Coronary artery (tissue), 2 donors: ENCODE measurements at regions not wholly inside any gene's neighbourhood (a gene's known extent, or its start where the extent isn't known, plus 50 kb on each side); places are given as distances from the start of the nearest gene placed in this dataset.

Experiments used
- DNase-seq: peaks from one replicate; pipeline ENCODE4 v3.0.0-alpha.2; 2017; ENCODE audit warnings: low spot score
- H3K27ac ChIP-seq, 2 donors: fragments of 200-600 bp; sonication (generic); one replicate each; pipeline ENCODE4 v1.5.1; 2016 to 2019
- H3K4me3 ChIP-seq: fragments of 200-600 bp; sonication (generic); 2 replicates; pipeline ENCODE4 v1.5.1; 2016; ENCODE audit warnings: mild to moderate bottlenecking, moderate library complexity
- CTCF ChIP-seq: fragments of 200-600 bp; sonication (generic); IDR thresholded peaks from one replicate; pipeline ENCODE4 v1.5.1; 2019; ENCODE audit warnings: antibody characterized with exemption

- H3K4me3 ChIP-seq = no peak overlapping the region
- no peak for TF ChIP-seq CTCF
- no peak for DNase-seq
- H3K27ac ChIP-seq = no peak overlapping the region
Measured at GRCh38 chr5:27832886-27833285, 794.5 kb upstream of the CDH9 start.

DNA sequence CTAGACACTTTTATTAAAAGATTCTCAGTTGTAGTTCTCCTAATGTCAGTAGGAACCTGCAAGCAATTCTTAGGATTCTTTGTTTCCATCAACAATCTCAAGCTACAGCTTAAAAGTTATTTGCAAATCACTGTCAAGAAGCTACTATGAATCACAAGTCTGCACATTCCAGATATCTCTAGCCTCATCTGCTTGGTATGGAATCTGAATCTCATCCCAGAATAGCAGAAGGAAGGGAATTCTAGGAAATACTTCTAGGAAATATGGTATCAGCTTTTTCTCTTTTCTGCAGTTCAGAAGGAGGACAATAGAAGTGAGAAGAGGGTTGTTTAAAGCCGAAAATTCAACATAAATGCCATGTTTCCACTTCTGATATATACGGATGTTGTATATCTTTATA lies 792.2 kb upstream of the CDH9 start:
- H3K4me3 ChIP-seq = no peak overlapping the region
- TF ChIP-seq CTCF = no peak
- H3K27ac ChIP-seq = no peak overlapping the region
- DNase-seq = no peak

DNA sequence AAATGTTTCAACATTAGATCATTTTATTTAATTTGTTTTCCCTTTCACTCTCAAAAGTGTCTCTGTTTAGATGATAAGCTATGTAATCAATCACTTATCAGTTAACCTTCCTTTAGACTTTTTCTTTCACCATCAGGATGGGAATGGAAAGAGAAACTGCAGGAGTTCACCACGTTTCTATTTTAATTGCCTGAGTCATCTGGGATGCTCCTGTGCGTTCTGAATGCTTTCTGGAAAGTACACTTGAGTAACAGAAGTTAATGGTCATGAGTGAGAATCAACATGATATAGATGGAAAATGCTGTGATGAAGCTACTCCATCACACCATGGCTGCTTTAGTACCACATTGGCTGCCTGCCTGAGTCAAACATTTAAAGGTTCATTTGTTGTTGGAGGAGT lies 783.3 kb upstream of the CDH9 start:
- no peak for DNase-seq
- Histone ChIP-seq H3K27ac (no peak overlapping the region), H3K4me3 (no peak overlapping the region)
- TF ChIP-seq CTCF = no peak

GRCh38 chr5:27818888-27819287 lies 780.5 kb upstream of the CDH9 start:
- H3K4me3 ChIP-seq = no peak overlapping the region

DNA sequence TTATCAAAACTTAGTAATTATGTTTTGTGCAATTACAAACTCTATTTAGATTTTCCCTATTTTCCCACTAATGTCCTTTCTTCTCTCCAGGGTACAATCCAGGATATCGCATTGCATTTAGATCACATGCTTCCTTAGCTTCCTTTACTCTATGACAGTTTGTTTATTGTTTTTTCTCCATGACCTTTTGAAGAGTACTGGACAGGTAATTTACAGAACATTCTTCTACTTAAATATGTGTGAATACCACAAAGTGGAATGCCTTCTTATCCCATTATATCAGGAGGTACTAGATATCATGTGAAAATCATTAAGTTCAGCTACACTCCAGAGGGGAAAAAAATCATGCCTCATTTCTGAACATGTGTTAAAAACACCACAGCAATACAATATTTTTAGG lies 776.6 kb upstream of the CDH9 start:
- no peak overlapping the region for H3K4me3 ChIP-seq
- no peak overlapping the region for H3K27ac ChIP-seq
- no peak for TF ChIP-seq CTCF
- no peak for DNase-seq

More at GRCh38 chr5:27818888-27819287, 780.5 kb upstream of the CDH9 start:
- TF ChIP-seq CTCF = no peak
- H3K27ac ChIP-seq = no peak overlapping the region
- DNase-seq = no peak

- Histone ChIP-seq H3K4me3 (no peak overlapping the region), H3K27ac (no peak overlapping the region)
- DNase-seq = no peak
- no peak for TF ChIP-seq CTCF
Measured at GRCh38 chr5:27814286-27814685, 775.9 kb upstream of the CDH9 start.

- no peak for TF ChIP-seq CTCF
- no peak overlapping the region for H3K27ac ChIP-seq
- H3K4me3 ChIP-seq = peak overlapping the region; percentile 4
- no peak for DNase-seq
Measured at GRCh38 chr5:27810458-27810857, 772.1 kb upstream of the CDH9 start.
